GM12878 (cell line): ENCODE measurements at regions not wholly inside any gene's neighbourhood (a gene's known extent, or its start where the extent isn't known, plus 50 kb on each side); places are given as distances from the start of the nearest gene placed in this dataset.

Experiments
- ATAC-seq: fragments of 200-7000 bp; cut with Tn5 transposase; 3 replicates; pipeline ENCODE4 v1.9.1; 2020; ENCODE audit warnings: mild to moderate bottlenecking, moderate library complexity
- BruUV-seq: library from RNA; stranded (reverse); fragments of 400-500 nt; replicated peaks from 2 replicates; lab custom pipeline; 2021; lab: Mats Ljungman, UMichigan
- CTCF ChIA-PET: fragments of 300-600 bp; sonication (Branson Sonifier 250); formaldehyde crosslinking; extraction: SDS; loops from one replicate; lab custom pipeline; 2021; ENCODE audit warnings: inconsistent platforms; lab: Yijun Ruan, JAX
- POLR2A ChIA-PET: fragments of 350-600 bp; formaldehyde crosslinking; extraction: SDS; loops from one replicate; lab custom pipeline; 2021; ENCODE audit warnings: inconsistent platforms; lab: Charles Lee
- RAD21 ChIA-PET: fragments of 300-600 bp; sonication (Branson Sonifier 250); formaldehyde crosslinking; loops from one replicate; lab custom pipeline; 2023; ENCODE audit warnings: antibody characterized with exemption; ENCODE audit not compliant: unreplicated experiment; lab: Charles Lee
- SMC1A ChIA-PET: fragments of 300-600 bp; sonication (Branson Sonifier 250); formaldehyde crosslinking; loops from one replicate; lab custom pipeline; 2023; ENCODE audit not compliant: unreplicated experiment, uncharacterized antibody; lab: Charles Lee
- DNase-seq: peaks from one replicate; pipeline ENCODE4 v3.0.0-alpha.2; 2011; ENCODE audit warnings: low read depth, low spot score
- FAIRE-seq: peaks from 3 replicates; lab custom pipeline; 2011; peaks lifted over from hg19 to GRCh38; lab: Jason Lieb, UNC
- H2AFZ ChIP-seq: 2 replicates; pipeline ENCODE4 v1.6.0; 2011; ENCODE audit warnings: low read depth, low read length, control low read depth; ENCODE audit not compliant: control insufficient read depth
- H3K27ac ChIP-seq: 2 replicates; pipeline ENCODE4 v1.5.1; 2011; ENCODE audit warnings: control low read depth; ENCODE audit not compliant: control insufficient read depth, insufficient read depth
- H3K27me3 ChIP-seq, 2 experiments: replicated peaks in 1 of 2; 2 replicates each; pipeline versions ENCODE4 v1.6.0 to v1.6.1; 2011; ENCODE audit warnings: low read length in 1 of 2; ENCODE audit not compliant: control insufficient read depth in 2 of 2, insufficient read depth in 2 of 2
- H3K36me3 ChIP-seq, 2 experiments: 2 replicates each; pipeline ENCODE4 v1.5.1; 2011; ENCODE audit warnings: low read length in 1 of 2; ENCODE audit not compliant: control insufficient read depth in 2 of 2, insufficient read depth in 2 of 2
- H3K4me1 ChIP-seq: 2 replicates; pipeline ENCODE4 v1.6.1; 2011; ENCODE audit warnings: mild to moderate bottlenecking, low read length, moderate library complexity, mixed read lengths; ENCODE audit not compliant: control insufficient read depth, insufficient read depth
- H3K4me2 ChIP-seq: 2 replicates; pipeline ENCODE4 v1.6.0; 2011; ENCODE audit warnings: control low read depth; ENCODE audit not compliant: control insufficient read depth, insufficient read depth
- H3K4me3 ChIP-seq: fragments of 200-600 bp; sonication (generic); 2 replicates; pipeline ENCODE4 v1.5.1; 2016
- H3K79me2 ChIP-seq: 2 replicates; pipeline ENCODE4 v1.6.0; 2011; ENCODE audit warnings: low read length; ENCODE audit not compliant: control insufficient read depth, insufficient read depth
- H3K9ac ChIP-seq: 2 replicates; pipeline ENCODE4 v1.8.0; 2011; ENCODE audit warnings: low read length, control low read depth, mixed read lengths; ENCODE audit not compliant: control insufficient read depth, insufficient read depth
- H3K9me3 ChIP-seq: replicated peaks from 3 replicates; pipeline ENCODE4 v1.5.1; 2011; ENCODE audit warnings: mild to moderate bottlenecking, low read length; ENCODE audit not compliant: control insufficient read depth, insufficient read depth
- H4K20me1 ChIP-seq: 2 replicates; pipeline ENCODE4 v1.6.0; 2011; ENCODE audit not compliant: control insufficient read depth, insufficient read depth
- EZH2 ChIP-seq: IDR thresholded peaks from 2 replicates; pipeline ENCODE4 v1.6.1; 2012; ENCODE audit warnings: low read depth, mild to moderate bottlenecking, control low read depth, inconsistent platforms, low read length, borderline replicate concordance; ENCODE audit not compliant: control insufficient read depth
- GABPA ChIP-seq: IDR thresholded peaks from 2 replicates; pipeline ENCODE4 v1.6.1; 2014; ENCODE audit warnings: antibody characterized with exemption, low read depth, mild to moderate bottlenecking, inconsistent platforms
- MEF2B ChIP-seq: fragments of 450-650 bp; IDR thresholded peaks from 2 replicates; pipeline ENCODE4 v1.6.1; 2018; ENCODE audit warnings: mild to moderate bottlenecking, moderate library complexity; ENCODE audit not compliant: partially characterized antibody, poor library complexity, severe bottlenecking
- NR2F1 ChIP-seq: fragments of 450-650 bp; conservative IDR thresholded peaks from 2 replicates; pipeline ENCODE4 v1.6.1; 2017; ENCODE audit warnings: mild to moderate bottlenecking
- PKNOX1 ChIP-seq: fragments of 450-650 bp; IDR thresholded peaks from 2 replicates; pipeline ENCODE4 v1.6.1; 2016; ENCODE audit warnings: mild to moderate bottlenecking
- POLR2A ChIP-seq: IDR thresholded peaks from 2 replicates; pipeline ENCODE4 v1.6.1; 2011; ENCODE audit warnings: low read depth, mild to moderate bottlenecking, low read length
- RBBP5 ChIP-seq: fragments of 200-600 bp; sonication (generic); conservative IDR thresholded peaks from 2 replicates; pipeline ENCODE4 v1.6.1; 2016
- SREBF2 ChIP-seq: IDR thresholded peaks from 2 replicates; pipeline ENCODE4 v1.6.1; 2012; ENCODE audit warnings: mild to moderate bottlenecking, low read length
- STAT3 ChIP-seq: IDR thresholded peaks from 2 replicates; pipeline ENCODE4 v1.6.1; 2011; ENCODE audit warnings: low read depth, low read length, improper control_type of control experiment
- ZBTB11 ChIP-seq: fragments of 450-650 bp; formaldehyde crosslinking; IDR thresholded peaks from 2 replicates; pipeline ENCODE4 v1.5.0; 2022; ENCODE audit warnings: mild to moderate bottlenecking, missing genetic modification characterization
- ZBTB4 ChIP-seq: fragments of 450-650 bp; formaldehyde crosslinking; IDR thresholded peaks from 2 replicates; pipeline ENCODE4 v1.4.0; 2022; ENCODE audit warnings: mild to moderate bottlenecking, moderate library complexity
- ZNF274 ChIP-seq: IDR thresholded peaks from one replicate; pipeline ENCODE4 v1.8.0; 2011; ENCODE audit not compliant: insufficient read length, insufficient read depth
- WGBS: methylation state at CpG from one replicate; pipeline ENCODE4 v1.1.6; 2016; ENCODE audit warnings: low lambda C conversion rate; ENCODE audit not compliant: insufficient replicate concordance, insufficient coverage; ENCODE audit errors: missing lambda C conversion rate; 5-methylcytosine and 5-hydroxymethylcytosine counted together
- in situ Hi-C: fragments of 300-500 bp; cut with MboI; formaldehyde crosslinking; loops from 9 replicates; pipeline ENCODE4 v1.14.3; 2018; ENCODE audit warnings: mixed read lengths
- intact Hi-C: fragments of 100-400 bp; cut with micrococcal nuclease; formaldehyde crosslinking; loops from one replicate; pipeline ENCODE4 v1.14.2; 2022; ENCODE audit not compliant: unreplicated experiment

GRCh38 chr12:24015833-24016160 lies 66.3 kb upstream of the SOX5 start:
- POLR2A ChIA-PET: no interaction called here
- H3K9me3 ChIP-seq: no peaks in the 10 kb centered on the region

More at GRCh38 chr12:24015833-24016160, 66.3 kb upstream of the SOX5 start:
- intact Hi-C loops: loop anchor here (10.0 kb wide), 1 partner anchor 811 kb away; no protein-coding TSS in a partner anchor
- no peaks in the 10 kb centered on the region for H3K79me2 ChIP-seq
- H3K9ac ChIP-seq: no peak overlapping the region
- ChIA-PET SMC1A (interaction anchor here (1.2 kb wide), 1 partner anchor 820 kb away, joined by 3 read pairs; no protein-coding TSS in a partner anchor), RAD21 (no interaction called here), CTCF (no interaction called here)
- DNase-seq: no peak
- BruUV-seq: no TSS peak
- no peaks in the 10 kb centered on the region; a peak in 2 of 4 replicates for H3K27me3 ChIP-seq
- no peak overlapping the region for H3K4me3 ChIP-seq
- 63% methylated on average over 2 of the region's 2 CpGs for WGBS
- ATAC-seq: no peak
- no peaks in the 10 kb centered on the region for H3K36me3 ChIP-seq
- TF ChIP-seq ZBTB4 (no peak), ZNF274 (no peak), GABPA (no peak), POLR2A (no peak), ZBTB11 (CRISPR knock-in tag) (no peak), PKNOX1 (no peak), RBBP5 (no peak), STAT3 (no peak), MEF2B (no peak), EZH2 (no peak), NR2F1 (no peak), SREBF2 (no peak)
- FAIRE-seq: no peak
- H3K4me2 ChIP-seq: no peak overlapping the region
- no peaks in the 10 kb centered on the region for H3K4me1 ChIP-seq
- in situ Hi-C loops: no loop called here
- no peaks in the 10 kb centered on the region for H4K20me1 ChIP-seq
- no peak overlapping the region for H3K27ac ChIP-seq
- H2AFZ ChIP-seq: no peak overlapping the region
